K562 (cell line): ENCODE measurements at regions not wholly inside any gene's neighbourhood (a gene's known extent, or its start where the extent isn't known, plus 50 kb on each side); places are given as distances from the start of the nearest gene placed in this dataset.

Experiments used
- ATF7 ChIP-seq: fragments of 450-650 bp; IDR thresholded peaks from 2 replicates; pipeline ENCODE4 v1.7.1; 2014; ENCODE audit warnings: mild to moderate bottlenecking, moderate library complexity
- BCLAF1 ChIP-seq, 2 experiments: fragments of 450-650 bp in 1 of 2; IDR thresholded peaks; 2 replicates each; pipeline ENCODE4 v1.6.1; 2011 to 2017; ENCODE audit warnings: low read depth in 2 of 2, antibody characterized with exemption in 1 of 2, borderline replicate concordance in 1 of 2, low read length in 1 of 2, mild to moderate bottlenecking in 1 of 2, mixed read lengths in 1 of 2; ENCODE audit not compliant: control insufficient read depth in 1 of 2
- C11orf30 ChIP-seq: fragments of 450-650 bp; IDR thresholded peaks from 2 replicates; pipeline ENCODE4 v1.6.1; 2016; ENCODE audit warnings: low read depth, mild to moderate bottlenecking
- DPF2 ChIP-seq: fragments of 450-650 bp; IDR thresholded peaks from 2 replicates; pipeline ENCODE4 v1.6.1; 2016
- ETV5 ChIP-seq: sonication (generic); formaldehyde crosslinking; IDR thresholded peaks from 2 replicates; pipeline ENCODE4 v1.4.0; 2020; ENCODE audit warnings: low read depth, mild to moderate bottlenecking, missing genetic modification reagents
- ETV6 ChIP-seq, 3 experiments: fragments of 150-350 bp in 1 of 3; sonication (generic) in 1 of 3; formaldehyde crosslinking in 1 of 3; IDR thresholded peaks; 2 replicates each; pipeline versions ENCODE4 v1.6.1 to v1.8.0; 2014 to 2022; ENCODE audit warnings: borderline replicate concordance in 2 of 3, low read depth in 2 of 3, antibody characterized with exemption in 1 of 3, low read length in 1 of 3, mild to moderate bottlenecking in 1 of 3, missing genetic modification reagents in 1 of 3
- HCFC1 ChIP-seq: IDR thresholded peaks from 2 replicates; pipeline ENCODE4 v1.6.1; 2012; ENCODE audit warnings: low read depth, low read length, improper control_type of control experiment
- JUNB ChIP-seq: fragments of 450-650 bp; formaldehyde crosslinking; conservative IDR thresholded peaks from 2 replicates; pipeline ENCODE4 v1.4.0; 2020; ENCODE audit warnings: mild to moderate bottlenecking
- JUND ChIP-seq, 2 experiments: IDR thresholded peaks; 2 replicates in 1 of 2; 3 replicates in 1 of 2; pipeline ENCODE4 v1.6.1; 2011; ENCODE audit warnings: borderline replicate concordance in 2 of 2, low read depth in 2 of 2, low read length in 2 of 2, improper control_type of control experiment in 1 of 2, missing biosample characterization in 1 of 2, missing genetic modification characterization in 1 of 2, missing genetic modification reagents in 1 of 2
- MAFK ChIP-seq: IDR thresholded peaks from 2 replicates; pipeline ENCODE4 v1.6.1; 2011; ENCODE audit warnings: low read length, improper control_type of control experiment
- NFXL1 ChIP-seq: fragments of 450-650 bp; formaldehyde crosslinking; IDR thresholded peaks from 2 replicates; pipeline ENCODE4 v1.4.0; 2021; ENCODE audit warnings: mild to moderate bottlenecking
- PRDM10 ChIP-seq: fragments of 450-650 bp; IDR thresholded peaks from 2 replicates; pipeline ENCODE4 v1.6.1; 2018; ENCODE audit not compliant: partially characterized antibody
- SMARCA4 ChIP-seq: fragments of 450-650 bp; IDR thresholded peaks from 2 replicates; pipeline ENCODE4 v1.6.1; 2016
- ZNF133 ChIP-seq: fragments of 250-450 bp; sonication (Bioruptor Pico); IDR thresholded peaks from 2 replicates; pipeline ENCODE4 v1.4.0; 2020; ENCODE audit warnings: mild to moderate bottlenecking
- ZNF316 ChIP-seq: fragments of 450-650 bp; IDR thresholded peaks from 2 replicates; pipeline ENCODE4 v1.6.1; 2016
- ZSCAN29 ChIP-seq: fragments of 450-650 bp; IDR thresholded peaks from 2 replicates; pipeline ENCODE4 v1.6.1; 2017
- TF ChIP-seq, protein P1 (sequence below), 2 experiments: IDR thresholded peaks in 1 of 2; conservative IDR thresholded peaks in 1 of 2; 2 replicates each; pipeline ENCODE4 v1.6.1; 2016; ENCODE audit warnings: low read depth in 2 of 2, mild to moderate bottlenecking in 1 of 2, missing compliant biosample characterization in 1 of 2, missing genetic modification characterization in 1 of 2, moderate library complexity in 1 of 2

DNA sequence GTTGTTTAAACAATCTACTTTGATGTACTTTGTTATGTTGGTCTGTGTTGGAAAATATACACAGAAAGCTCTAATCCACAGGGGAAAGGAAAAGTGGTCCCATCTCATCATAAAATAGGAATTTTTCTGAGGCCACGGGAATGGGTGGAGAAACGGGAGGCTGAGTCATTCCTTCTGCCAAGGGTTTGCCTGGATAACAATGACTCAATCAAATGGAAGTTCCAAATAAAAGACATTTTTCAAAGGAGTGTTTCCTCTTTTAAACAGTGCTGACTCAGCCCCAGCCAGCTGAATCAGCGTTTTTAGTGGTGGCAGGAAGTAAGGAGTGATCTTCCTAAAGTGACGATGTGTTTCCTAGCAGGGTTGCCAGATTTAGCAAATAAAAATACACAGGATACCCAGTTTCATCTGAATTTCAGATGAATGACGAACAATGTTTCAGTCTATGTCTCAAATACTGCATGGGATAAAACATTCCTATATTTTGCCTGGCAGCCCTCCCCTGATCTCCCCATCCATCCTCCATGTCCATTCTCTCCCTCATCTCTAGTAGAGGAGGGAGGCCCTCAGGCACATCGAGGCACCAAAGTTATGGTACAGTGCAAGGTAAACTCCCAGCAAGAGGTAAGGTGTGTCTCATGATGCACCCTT is 345.4 kb upstream of the GATB start (continued):
- TF ChIP-seq BCLAF1 (IDR thresholded peaks at IDR 0.05; ENCODE audit: borderline replicate concordance in 1 of 2, control insufficient read depth in 1 of 2, low read depth in 2 of 2, low read length in 1 of 2) (no peak), C11orf30 (peak; percentile 100), PRDM10 (no peak), NFXL1 (peak; percentile 18; the same call in 1 of the 2 replicates), SMARCA4 (peak; percentile 43; the same call in 1 of the 2 replicates), ETV5 (no peak), JUNB (0 out of 2 replicates have a peak, but pooled peaks have one; percentile 52), HCFC1 (no peak), ZSCAN29 (no peak), ZNF133 (CRISPR knock-in tag) (no peak), ZNF316 (peak; percentile 99), MAFK (peak; percentile 99), ATF7 (peak; percentile 38; the same call in 1 of the 2 replicates), JUND (IDR thresholded peaks at IDR 0.05; ENCODE audit: borderline replicate concordance, low read depth, low read length) (peak; percentile 78; the same call in 1 of the 2 replicates), JUND (tag; IDR thresholded peaks at IDR 0.05; ENCODE audit: borderline replicate concordance, low read depth, low read length) (peak; percentile 83; the same call in 2 of the 3 replicates), ETV6 (IDR thresholded peaks at IDR 0.05; ENCODE audit: borderline replicate concordance in 1 of 2, low read depth in 2 of 2, low read length in 1 of 2) (peak in 1 of 2 experiments; percentile 64; a peak in 1 of 4 replicates), ETV6 (CRISPR knock-in tag; IDR thresholded peaks at IDR 0.05; ENCODE audit: borderline replicate concordance) (no peak), DPF2 (peak; percentile 38; the same call in 1 of the 2 replicates)
- TF ChIP-seq, protein P1, sequence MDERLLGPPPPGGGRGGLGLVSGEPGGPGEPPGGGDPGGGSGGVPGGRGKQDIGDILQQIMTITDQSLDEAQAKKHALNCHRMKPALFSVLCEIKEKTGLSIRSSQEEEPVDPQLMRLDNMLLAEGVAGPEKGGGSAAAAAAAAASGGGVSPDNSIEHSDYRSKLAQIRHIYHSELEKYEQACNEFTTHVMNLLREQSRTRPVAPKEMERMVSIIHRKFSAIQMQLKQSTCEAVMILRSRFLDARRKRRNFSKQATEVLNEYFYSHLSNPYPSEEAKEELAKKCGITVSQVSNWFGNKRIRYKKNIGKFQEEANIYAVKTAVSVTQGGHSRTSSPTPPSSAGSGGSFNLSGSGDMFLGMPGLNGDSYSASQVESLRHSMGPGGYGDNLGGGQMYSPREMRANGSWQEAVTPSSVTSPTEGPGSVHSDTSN (CRISPR knock-in tag; IDR thresholded peaks at IDR 0.05; ENCODE audit: low read depth) = no peak
- TF ChIP-seq, protein P1 (tag; conservative IDR thresholded peaks at IDR 0.05; ENCODE audit: low read depth) = peak; percentile 44
